Endodermal cell (in vitro differentiated cells): ENCODE measurements at regions not wholly inside any gene's neighbourhood (a gene's known extent, or its start where the extent isn't known, plus 50 kb on each side); places are given as distances from the start of the nearest gene placed in this dataset.

Experiments
- DNase-seq: peaks from one replicate; pipeline ENCODE4 v3.0.0-alpha.2; 2017
- H3K27ac ChIP-seq: 2 replicates; pipeline ENCODE4 v1.5.1; 2013; ENCODE audit warnings: mild to moderate bottlenecking, low read depth, low read length, moderate library complexity
- H3K27me3 ChIP-seq: 2 replicates; pipeline ENCODE4 v1.6.1; 2013; ENCODE audit warnings: mild to moderate bottlenecking, low read length, moderate library complexity; ENCODE audit not compliant: insufficient read depth, control insufficient read depth, poor library complexity, severe bottlenecking
- H3K36me3 ChIP-seq: 2 replicates; pipeline ENCODE4 v1.7.0; 2013; ENCODE audit warnings: mild to moderate bottlenecking, low read length, moderate library complexity; ENCODE audit not compliant: control insufficient read depth, insufficient read depth
- H3K4me1 ChIP-seq: one replicate; pipeline ENCODE4 v1.7.0; 2013; ENCODE audit warnings: low read length; ENCODE audit not compliant: control insufficient read depth, insufficient read depth
- H3K4me3 ChIP-seq: 2 replicates; pipeline ENCODE4 v1.5.1; 2013; ENCODE audit warnings: mild to moderate bottlenecking, low read length, moderate library complexity
- H3K9ac ChIP-seq: 2 replicates; pipeline ENCODE4 v1.6.1; 2013; ENCODE audit warnings: mild to moderate bottlenecking, low read length, moderate library complexity; ENCODE audit not compliant: poor library complexity, severe bottlenecking; ENCODE audit errors: extremely low read depth
- H3K9me3 ChIP-seq: 2 replicates; pipeline ENCODE4 v1.6.1; 2013; ENCODE audit warnings: mild to moderate bottlenecking, low read length, moderate library complexity; ENCODE audit not compliant: control insufficient read depth
- H3K27ac Mint-ChIP-seq: 2 replicates; pipeline ENCODE4 v1.8.0; 2020; ENCODE audit warnings: mixed read lengths
- H3K27me3 Mint-ChIP-seq: 2 replicates; pipeline ENCODE4 v1.8.0; 2021; ENCODE audit warnings: mild to moderate bottlenecking, mixed read lengths; ENCODE audit not compliant: insufficient read depth
- H3K36me3 Mint-ChIP-seq: 2 replicates; pipeline ENCODE4 v1.8.0; 2020; ENCODE audit warnings: low read depth, mixed read lengths
- H3K4me1 Mint-ChIP-seq: 2 replicates; pipeline ENCODE4 v1.8.0; 2020; ENCODE audit warnings: mixed read lengths
- H3K4me3 Mint-ChIP-seq: 2 replicates; pipeline ENCODE4 v1.8.0; 2020; ENCODE audit warnings: mild to moderate bottlenecking, moderate library complexity, mixed read lengths
- H3K9me3 Mint-ChIP-seq: 2 replicates; pipeline ENCODE4 v1.8.0; 2020; ENCODE audit warnings: mild to moderate bottlenecking, mixed read lengths
- WGBS, 2 experiments: methylation state at CpG; one replicate each; pipeline versions ENCODE4 v1.1.5 to v1.1.7; 2013; ENCODE audit warnings: missing lambda C conversion rate in 2 of 2, mixed read lengths in 1 of 2; ENCODE audit not compliant: insufficient coverage in 1 of 2, insufficient read length in 1 of 2; 5-methylcytosine and 5-hydroxymethylcytosine counted together
- TF ChIP-seq, protein P1 (sequence below): fragments of 200-600 bp; sonication (generic); conservative IDR thresholded peaks from 2 replicates; pipeline ENCODE4 v1.5.0; 2021; ENCODE audit warnings: antibody characterized with exemption, mild to moderate bottlenecking

DNA sequence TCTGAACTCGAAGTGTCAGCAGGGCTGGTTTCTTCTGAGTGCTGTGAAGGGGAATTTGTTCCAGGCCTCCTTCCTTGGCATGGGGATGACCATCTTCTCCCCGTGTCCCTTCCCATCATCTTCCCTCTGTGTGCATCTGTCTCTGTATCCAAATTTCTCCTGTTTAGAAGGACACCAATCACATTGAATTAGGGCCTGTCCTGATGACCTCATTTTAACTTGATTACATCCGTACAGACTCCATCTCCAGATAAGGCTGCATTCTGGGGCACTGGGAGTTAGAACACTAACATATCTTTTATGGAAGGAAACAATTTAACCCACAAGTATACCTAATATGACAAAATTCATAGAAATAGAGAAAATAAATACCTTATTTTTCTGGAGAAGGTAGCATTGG lies 76.8 kb upstream of the ANKRD1 start:
- no peak overlapping the region for H3K4me3 ChIP-seq
- Mint-ChIP-seq H3K4me3 (no peak overlapping the region), H3K4me1 (peaks cover 9% of the 10 kb centered on the region), H3K36me3 (no peaks in the 10 kb centered on the region), H3K27me3 (peaks cover 29% of the 10 kb centered on the region), H3K9me3 (no peaks in the 10 kb centered on the region), H3K27ac (no peak overlapping the region)
- TF ChIP-seq, protein P1, sequence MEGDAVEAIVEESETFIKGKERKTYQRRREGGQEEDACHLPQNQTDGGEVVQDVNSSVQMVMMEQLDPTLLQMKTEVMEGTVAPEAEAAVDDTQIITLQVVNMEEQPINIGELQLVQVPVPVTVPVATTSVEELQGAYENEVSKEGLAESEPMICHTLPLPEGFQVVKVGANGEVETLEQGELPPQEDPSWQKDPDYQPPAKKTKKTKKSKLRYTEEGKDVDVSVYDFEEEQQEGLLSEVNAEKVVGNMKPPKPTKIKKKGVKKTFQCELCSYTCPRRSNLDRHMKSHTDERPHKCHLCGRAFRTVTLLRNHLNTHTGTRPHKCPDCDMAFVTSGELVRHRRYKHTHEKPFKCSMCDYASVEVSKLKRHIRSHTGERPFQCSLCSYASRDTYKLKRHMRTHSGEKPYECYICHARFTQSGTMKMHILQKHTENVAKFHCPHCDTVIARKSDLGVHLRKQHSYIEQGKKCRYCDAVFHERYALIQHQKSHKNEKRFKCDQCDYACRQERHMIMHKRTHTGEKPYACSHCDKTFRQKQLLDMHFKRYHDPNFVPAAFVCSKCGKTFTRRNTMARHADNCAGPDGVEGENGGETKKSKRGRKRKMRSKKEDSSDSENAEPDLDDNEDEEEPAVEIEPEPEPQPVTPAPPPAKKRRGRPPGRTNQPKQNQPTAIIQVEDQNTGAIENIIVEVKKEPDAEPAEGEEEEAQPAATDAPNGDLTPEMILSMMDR, result no peak
- no peak overlapping the region for H3K9ac ChIP-seq
- H3K27me3 ChIP-seq, result no peaks in the 10 kb centered on the region
- no peak for DNase-seq
- H3K36me3 ChIP-seq, result no peaks in the 10 kb centered on the region
- 94 to 98% methylated on average over 2 to 3 of the region's 3 CpGs for WGBS, 2 experiments
- no peak overlapping the region for H3K27ac ChIP-seq
- H3K4me1 ChIP-seq, result peaks cover 3% of the 10 kb centered on the region
- no peaks in the 10 kb centered on the region for H3K9me3 ChIP-seq

DNA sequence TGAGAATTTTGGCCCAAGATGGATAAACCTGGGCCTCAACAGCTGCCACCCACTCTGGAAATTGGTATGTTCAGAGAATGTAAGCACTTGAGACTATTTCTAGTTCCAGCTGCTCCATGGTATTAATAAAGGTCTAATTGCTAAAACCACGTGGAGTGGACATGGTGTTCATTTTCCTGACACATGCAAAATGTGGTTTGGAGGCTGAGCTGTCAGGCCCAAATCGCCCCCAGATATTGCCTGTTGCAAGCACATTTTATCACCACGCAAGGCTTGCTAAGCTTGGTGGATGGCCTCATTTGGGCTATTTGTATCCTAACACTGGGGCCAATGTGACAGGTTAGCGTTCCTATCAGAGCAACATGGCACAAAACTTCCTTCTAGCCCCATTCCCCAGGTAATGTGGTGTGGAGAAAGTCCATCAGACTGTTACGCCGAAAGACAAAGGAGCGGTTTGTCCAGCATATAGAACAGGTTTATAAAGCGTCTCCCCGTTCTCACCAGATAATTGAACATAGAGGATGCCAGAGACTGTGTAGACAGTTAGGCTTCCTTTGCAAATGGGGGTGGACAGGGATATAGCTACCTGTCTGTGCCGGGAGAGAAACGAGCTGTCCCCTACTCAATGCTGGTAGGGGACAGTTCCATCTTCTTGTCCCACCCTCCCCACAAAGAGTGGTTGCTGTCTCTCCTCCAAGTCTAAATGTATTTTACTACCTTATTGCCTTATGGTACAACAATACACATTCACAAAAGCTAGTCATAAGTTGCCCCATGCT lies 78.0 kb upstream of the ANKRD1 start:
- Histone ChIP-seq H3K4me3 (no peak overlapping the region), H3K27ac (no peak overlapping the region), H3K27me3 (no peaks in the 10 kb centered on the region), H3K36me3 (no peaks in the 10 kb centered on the region), H3K9ac (no peak overlapping the region), H3K4me1 (peaks cover 3% of the 10 kb centered on the region), H3K9me3 (no peaks in the 10 kb centered on the region)
- H3K36me3 Mint-ChIP-seq, result no peaks in the 10 kb centered on the region
- DNase-seq, result no peak
- H3K4me3 Mint-ChIP-seq, result no peak overlapping the region
- H3K27me3 Mint-ChIP-seq, result peaks cover 26% of the 10 kb centered on the region
- H3K9me3 Mint-ChIP-seq, result no peaks in the 10 kb centered on the region
- peaks cover 9% of the 10 kb centered on the region for H3K4me1 Mint-ChIP-seq
- TF ChIP-seq, protein P1, result no peak
- H3K27ac Mint-ChIP-seq, result no peak overlapping the region
- WGBS, 2 experiments, result 93 to 99% methylated on average over 8 to 11 of the region's 11 CpGs

DNA sequence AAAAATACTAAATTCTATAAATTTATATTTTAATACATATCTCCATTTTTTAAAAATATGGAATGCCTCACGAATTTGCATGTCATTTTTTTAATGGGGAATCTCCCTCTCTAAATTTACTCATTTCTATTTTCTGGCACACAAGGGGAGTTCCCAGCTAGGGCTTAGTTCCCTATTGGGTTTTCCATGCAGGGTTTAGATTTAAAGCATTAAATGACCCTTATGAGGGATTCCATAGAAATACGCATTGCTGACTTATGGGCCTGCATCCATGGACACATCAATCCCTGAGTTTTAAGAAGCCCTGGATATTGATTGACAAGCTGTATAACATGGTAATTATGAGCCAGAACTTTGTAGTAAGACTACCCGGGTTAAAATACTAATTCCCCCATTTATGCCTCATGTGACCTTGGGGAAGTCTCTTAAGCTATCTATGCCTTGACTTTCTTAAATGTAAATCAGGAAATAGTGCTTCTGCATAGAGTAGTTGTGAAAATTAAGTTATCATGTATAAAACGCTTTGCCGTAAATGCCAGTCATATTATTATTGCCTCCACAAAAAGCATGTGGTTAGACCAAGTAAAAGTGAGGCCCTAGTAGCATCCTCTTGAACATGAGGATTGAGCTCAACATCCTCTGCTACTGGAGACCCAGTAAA lies 78.8 kb upstream of the ANKRD1 start:
- WGBS, 2 experiments, result 92 to 100% methylated on average over 3 to 5 of the region's 5 CpGs
- Mint-ChIP-seq H3K9me3 (no peaks in the 10 kb centered on the region), H3K4me3 (no peak overlapping the region), H3K4me1 (peaks cover 10% of the 10 kb centered on the region), H3K36me3 (no peaks in the 10 kb centered on the region), H3K27ac (no peak overlapping the region), H3K27me3 (peaks cover 22% of the 10 kb centered on the region)
- DNase-seq, result no peak
- H3K4me1 ChIP-seq, result peaks cover 3% of the 10 kb centered on the region
- H3K9me3 ChIP-seq, result no peaks in the 10 kb centered on the region
- H3K4me3 ChIP-seq, result no peak overlapping the region
- TF ChIP-seq, protein P1, result no peak
- no peaks in the 10 kb centered on the region for H3K36me3 ChIP-seq
- H3K27me3 ChIP-seq, result no peaks in the 10 kb centered on the region
- H3K9ac ChIP-seq, result no peak overlapping the region
- H3K27ac ChIP-seq, result no peak overlapping the region
